ENCODE measurements at regions not wholly inside any gene's neighbourhood (a gene's known extent, or its start where the extent isn't known, plus 50 kb on each side); places are given as distances from the start of the nearest gene placed in this dataset.

DNA sequence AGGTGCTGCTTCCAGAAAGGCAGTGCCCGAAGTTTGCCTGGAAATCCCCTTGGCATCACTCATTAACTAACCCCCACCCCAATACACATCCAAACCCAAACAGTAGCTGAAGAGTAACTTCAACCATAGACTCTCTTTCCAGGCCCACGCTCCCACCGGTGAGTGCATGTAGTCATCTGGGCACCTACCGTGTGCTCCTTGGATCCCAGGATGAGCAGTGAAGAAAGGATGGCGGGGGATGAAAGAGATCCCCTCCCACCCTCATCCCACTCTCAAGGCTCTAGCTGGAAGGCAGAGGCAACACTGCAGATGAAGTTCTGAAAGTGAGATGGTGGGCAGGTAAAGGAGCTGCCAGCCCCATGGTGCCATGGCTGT, 305.0 kb downstream of the SOX9 start:
- dilution Hi-C loops (cut with MboI; ENCODE audit: extremely low pct_ligation_motif_present, low sequenced_read_pairs) (no loop called here), intact Hi-C loops (cut with micrococcal nuclease) (no loop called here)
- Histone ChIP-seq H3K4me3 (replicated peaks in 1 of 3; ENCODE audit: insufficient read depth in 1 of 3, low read depth in 1 of 3, low read length in 3 of 3) (no peak overlapping the region), H3K27me3 (ENCODE audit: control insufficient read depth in 2 of 2, insufficient read depth in 2 of 2, low read length in 2 of 2) (no peaks in the 10 kb centered on the region), H3K79me2 (ENCODE audit: control insufficient read depth, insufficient read depth, low read length) (no peaks in the 10 kb centered on the region), H3K9me3 (replicated peaks; ENCODE audit: control insufficient read depth, insufficient read depth, low read length) (no peaks in the 10 kb centered on the region), H3K4me2 (ENCODE audit: insufficient read depth, low read length) (no peak overlapping the region), H3K4me1 (ENCODE audit: control insufficient read depth, extremely low read depth, insufficient read depth, low read length) (peaks cover 11% of the 10 kb centered on the region), H3K9me1 (replicated peaks; ENCODE audit: control insufficient read depth, extremely low read depth, insufficient read depth, low read length) (no peaks in the 10 kb centered on the region), H4K20me1 (replicated peaks; ENCODE audit: control insufficient read depth, extremely low read depth, insufficient read depth, low read length) (no peaks in the 10 kb centered on the region), H3K9ac (replicated peaks; ENCODE audit: extremely low read depth, insufficient read depth, low read length) (no peak overlapping the region), H3K36me3 (ENCODE audit: control insufficient read depth in 2 of 2, extremely low read depth in 1 of 2, insufficient read depth in 2 of 2, low read length in 2 of 2) (no peaks in the 10 kb centered on the region), H3K27ac (ENCODE audit: insufficient read depth, low read depth, low read length) (no peak overlapping the region), H2AFZ (ENCODE audit: low read depth, low read length) (no peak overlapping the region)
- ChIA-PET POLR2A (no interaction called here), CTCF (no interaction called here)
- BruUV-seq (replicated peaks): no TSS peak
- TF ChIP-seq EZH2 (IDR thresholded peaks at IDR 0.05; ENCODE audit: borderline replicate concordance, low read depth, low read length, severe bottlenecking) (no peak), CTCF (IDR thresholded peaks at IDR 0.05; ENCODE audit: extremely low read depth in 1 of 2, insufficient read depth in 1 of 2, low read depth in 1 of 2, low read length in 2 of 2) (no peak), POLR2AphosphoS5 (IDR thresholded peaks at IDR 0.05; ENCODE audit: insufficient read depth, low read depth, low read length) (no peak), JUN (IDR thresholded peaks at IDR 0.05; ENCODE audit: borderline replicate concordance, insufficient read depth, insufficient read length, low read depth) (no peak), FOS (IDR thresholded peaks at IDR 0.05; ENCODE audit: borderline replicate concordance, insufficient read depth, low read length) (no peak), POLR2A (IDR thresholded peaks at IDR 0.05; ENCODE audit: low read depth, low read length) (no peak), MYC (IDR thresholded peaks at IDR 0.05; ENCODE audit: low read depth, low read length) (no peak), MAX (IDR thresholded peaks at IDR 0.05; ENCODE audit: insufficient read depth, insufficient read length) (no peak), GATA2 (IDR thresholded peaks at IDR 0.05; ENCODE audit: insufficient read depth, insufficient read length, low read depth, low read length) (no peak)
- DNase-seq (ENCODE audit: low read depth, low spot score) (no peak), FAIRE-seq (no peak)
